Gastrocnemius medialis (tissue), 4 donors: ENCODE measurements at regions not wholly inside any gene's neighbourhood (a gene's known extent, or its start where the extent isn't known, plus 50 kb on each side); places are given as distances from the start of the nearest gene placed in this dataset.

ENCODE experiments used
- ATAC-seq, 2 donors: fragments of 150-250 bp; one replicate each; pipeline ENCODE4 v1.9.1; 2016
- DNase-seq, 2 donors: peaks; one replicate each; pipeline ENCODE4 v3.0.0-alpha.2; 2019
- H3K27ac ChIP-seq, 4 donors: fragments of 200-600 bp; sonication (generic); 1 replicate in 1 of 4; 2 replicates in 3 of 4; pipeline ENCODE4 v1.5.1; 2016 to 2018; ENCODE audit warnings: mild to moderate bottlenecking in 2 of 4, moderate library complexity in 1 of 4
- H3K27me3 ChIP-seq, 3 donors: fragments of 200-600 bp; sonication (generic) in 2 of 3; 1 replicate in 1 of 3; 2 replicates in 2 of 3; pipeline versions ENCODE4 v1.5.1 to v1.6.0; 2016 to 2019; ENCODE audit warnings: mild to moderate bottlenecking in 1 of 3, moderate library complexity in 1 of 3
- H3K36me3 ChIP-seq, 2 donors: fragments of 200-600 bp; sonication (generic) in 1 of 2; one replicate each; pipeline ENCODE4 v1.5.1; 2017 to 2018
- H3K4me1 ChIP-seq, 2 donors: fragments of 200-600 bp; sonication (generic) in 1 of 2; one replicate each; pipeline ENCODE4 v1.5.1; 2016 to 2017; ENCODE audit warnings: mild to moderate bottlenecking in 2 of 2
- H3K4me3 ChIP-seq, 4 donors: fragments of 200-600 bp; sonication (generic) in 3 of 4; 1 replicate in 1 of 4; 2 replicates in 3 of 4; pipeline ENCODE4 v1.5.1; 2016 to 2019; ENCODE audit warnings: mild to moderate bottlenecking in 2 of 4
- H3K9me3 ChIP-seq, 3 donors: fragments of 200-600 bp; sonication (generic) in 2 of 3; 1 replicate in 1 of 3; 2 replicates in 2 of 3; pipeline ENCODE4 v1.5.1; 2016 to 2019
- POLR2A ChIP-seq, 2 donors: fragments of 450-650 bp; IDR thresholded peaks; one replicate each; pipeline ENCODE4 v1.6.1; 2017; ENCODE audit warnings: antibody characterized with exemption in 2 of 2, mild to moderate bottlenecking in 2 of 2, moderate library complexity in 2 of 2
- in situ Hi-C, 4 donors: fragments of 200-750 bp; cut with MboI; loops; one replicate each; pipeline versions ENCODE4 v1.15.0 to v1.8.0; 2017; ENCODE audit warnings: low sequenced_read_pairs in 4 of 4
- intact Hi-C: fragments of 100-400 bp; cut with DNase I; formaldehyde crosslinking; loops from one replicate; pipeline ENCODE4 v1.15.1; 2023; ENCODE audit warnings: low total_unique reads
- TF ChIP-seq, protein P1 (sequence below), 5 experiments: fragments of 450-650 bp in 3 of 5; fragments of 200-600 bp in 2 of 5; sonication (generic) in 2 of 5; IDR thresholded peaks in 4 of 5; conservative IDR thresholded peaks in 1 of 5; 1 replicate in 4 of 5; 2 replicates in 1 of 5; pipeline ENCODE4 v1.5.1; 2016 to 2019; ENCODE audit warnings: antibody characterized with exemption in 5 of 5, mild to moderate bottlenecking in 3 of 5, moderate library complexity in 3 of 5

DNA sequence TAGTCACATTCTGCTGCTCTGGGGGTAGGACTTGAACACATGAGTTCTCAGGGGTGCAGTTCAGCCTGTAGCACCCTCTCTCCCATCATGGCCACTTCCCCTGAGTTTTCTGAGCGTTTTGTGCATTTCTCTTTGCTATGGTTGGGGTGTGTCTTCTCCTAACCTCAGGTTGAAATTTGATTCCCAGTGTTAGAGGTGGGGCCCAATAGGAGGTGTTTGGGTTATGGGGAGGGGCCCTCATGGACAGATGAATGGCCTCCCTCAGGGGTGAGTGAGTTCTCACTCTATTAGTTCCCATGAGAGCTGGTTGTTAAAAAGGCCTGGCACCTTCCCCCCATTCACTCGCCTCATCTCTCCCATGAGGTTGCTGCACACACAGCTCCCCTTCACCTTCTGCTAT is 101.1 kb downstream of the FOXL1 start:
- Histone ChIP-seq H3K27me3 (peaks cover 5 to 18% (median 17%) of the 10 kb centered on the region in 3 donors), H3K27ac (peak overlapping the region in 2 of 4 donors; percentile 6 to 47), H3K4me1 (no peaks in the 10 kb centered on the region), H3K36me3 (no peaks in the 10 kb centered on the region), H3K4me3 (no peak overlapping the region), H3K9me3 (no peaks in the 10 kb centered on the region)
- intact Hi-C loops (no loop called here), in situ Hi-C loops (no loop called here)
- TF ChIP-seq, protein P1, sequence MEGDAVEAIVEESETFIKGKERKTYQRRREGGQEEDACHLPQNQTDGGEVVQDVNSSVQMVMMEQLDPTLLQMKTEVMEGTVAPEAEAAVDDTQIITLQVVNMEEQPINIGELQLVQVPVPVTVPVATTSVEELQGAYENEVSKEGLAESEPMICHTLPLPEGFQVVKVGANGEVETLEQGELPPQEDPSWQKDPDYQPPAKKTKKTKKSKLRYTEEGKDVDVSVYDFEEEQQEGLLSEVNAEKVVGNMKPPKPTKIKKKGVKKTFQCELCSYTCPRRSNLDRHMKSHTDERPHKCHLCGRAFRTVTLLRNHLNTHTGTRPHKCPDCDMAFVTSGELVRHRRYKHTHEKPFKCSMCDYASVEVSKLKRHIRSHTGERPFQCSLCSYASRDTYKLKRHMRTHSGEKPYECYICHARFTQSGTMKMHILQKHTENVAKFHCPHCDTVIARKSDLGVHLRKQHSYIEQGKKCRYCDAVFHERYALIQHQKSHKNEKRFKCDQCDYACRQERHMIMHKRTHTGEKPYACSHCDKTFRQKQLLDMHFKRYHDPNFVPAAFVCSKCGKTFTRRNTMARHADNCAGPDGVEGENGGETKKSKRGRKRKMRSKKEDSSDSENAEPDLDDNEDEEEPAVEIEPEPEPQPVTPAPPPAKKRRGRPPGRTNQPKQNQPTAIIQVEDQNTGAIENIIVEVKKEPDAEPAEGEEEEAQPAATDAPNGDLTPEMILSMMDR (IDR thresholded peaks at IDR 0.05 in 4 of 5, conservative IDR thresholded peaks at IDR 0.05 in 1 of 5) = no peak
- no peak for TF ChIP-seq POLR2A (IDR thresholded peaks at IDR 0.05)
- ATAC-seq (no peak), DNase-seq (no peak)

DNA sequence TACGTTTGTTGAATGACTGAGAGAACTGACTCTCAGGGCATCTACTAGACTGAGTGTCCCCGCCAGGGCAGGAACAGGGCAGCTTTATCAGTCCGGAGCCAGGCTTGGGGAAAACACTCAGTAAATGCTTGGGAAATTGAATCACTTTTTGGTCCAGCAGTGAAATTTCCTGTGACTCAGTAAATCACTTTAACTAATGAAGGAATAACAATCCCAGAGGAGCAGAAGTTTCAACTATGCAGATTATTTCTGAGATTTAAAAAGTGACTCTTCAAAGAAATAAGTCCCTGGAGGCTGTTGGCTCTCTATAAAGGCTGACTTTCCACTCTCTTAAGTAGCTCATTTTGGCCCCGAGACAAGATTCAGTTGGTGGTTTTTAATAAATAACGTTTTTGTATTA is 101.8 kb downstream of the FOXL1 start:
- intact Hi-C loops = no loop called here
- TF ChIP-seq POLR2A (IDR thresholded peaks at IDR 0.05) = no peak
- TF ChIP-seq, protein P1 (IDR thresholded peaks at IDR 0.05 in 4 of 5, conservative IDR thresholded peaks at IDR 0.05 in 1 of 5) = no peak
- peaks cover 5 to 18% (median 17%) of the 10 kb centered on the region in 3 donors for H3K27me3 ChIP-seq
- peak overlapping the region in 3 of 4 donors; percentile 47 to 55 (median 51) for H3K27ac ChIP-seq
- ATAC-seq (no peak), DNase-seq (no peak)
- no peak overlapping the region for H3K4me3 ChIP-seq
- no peaks in the 10 kb centered on the region for H3K4me1 ChIP-seq
- no peaks in the 10 kb centered on the region for H3K36me3 ChIP-seq
- in situ Hi-C loops = no loop called here
- no peaks in the 10 kb centered on the region for H3K9me3 ChIP-seq

DNA sequence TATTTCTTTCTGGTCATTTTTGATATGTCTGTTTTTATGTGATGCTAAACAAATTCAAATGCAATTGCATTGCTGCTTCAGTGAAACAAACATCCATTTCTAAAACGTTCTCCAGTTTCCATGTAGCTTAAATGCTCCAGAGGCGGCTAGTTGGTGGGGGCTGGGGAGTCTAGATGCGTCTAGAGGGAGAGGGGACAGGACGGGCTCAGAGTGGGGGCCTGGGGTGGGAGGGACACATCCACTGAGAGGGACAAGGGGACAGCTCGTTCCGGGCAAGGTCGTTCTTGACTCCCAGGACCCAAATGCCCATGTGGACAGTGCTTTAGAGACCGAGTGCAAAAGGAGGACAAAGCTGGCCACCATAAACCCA is 102.3 kb downstream of the FOXL1 start:
- no peak for ATAC-seq
- Histone ChIP-seq H3K4me3 (peak overlapping the region in 1 of 4 donors; percentile 21), H3K27me3 (peaks cover 5 to 18% (median 17%) of the 10 kb centered on the region in 3 donors), H3K36me3 (no peaks in the 10 kb centered on the region), H3K9me3 (no peaks in the 10 kb centered on the region), H3K4me1 (no peaks in the 10 kb centered on the region), H3K27ac (peak overlapping the region in 3 of 4 donors; percentile 51 to 55 (median 55))
- intact Hi-C loops = no loop called here
- in situ Hi-C loops = no loop called here
- DNase-seq = no peak
- TF ChIP-seq POLR2A (IDR thresholded peaks at IDR 0.05) = no peak
- TF ChIP-seq, protein P1 (IDR thresholded peaks at IDR 0.05 in 4 of 5, conservative IDR thresholded peaks at IDR 0.05 in 1 of 5) = no peak

DNA sequence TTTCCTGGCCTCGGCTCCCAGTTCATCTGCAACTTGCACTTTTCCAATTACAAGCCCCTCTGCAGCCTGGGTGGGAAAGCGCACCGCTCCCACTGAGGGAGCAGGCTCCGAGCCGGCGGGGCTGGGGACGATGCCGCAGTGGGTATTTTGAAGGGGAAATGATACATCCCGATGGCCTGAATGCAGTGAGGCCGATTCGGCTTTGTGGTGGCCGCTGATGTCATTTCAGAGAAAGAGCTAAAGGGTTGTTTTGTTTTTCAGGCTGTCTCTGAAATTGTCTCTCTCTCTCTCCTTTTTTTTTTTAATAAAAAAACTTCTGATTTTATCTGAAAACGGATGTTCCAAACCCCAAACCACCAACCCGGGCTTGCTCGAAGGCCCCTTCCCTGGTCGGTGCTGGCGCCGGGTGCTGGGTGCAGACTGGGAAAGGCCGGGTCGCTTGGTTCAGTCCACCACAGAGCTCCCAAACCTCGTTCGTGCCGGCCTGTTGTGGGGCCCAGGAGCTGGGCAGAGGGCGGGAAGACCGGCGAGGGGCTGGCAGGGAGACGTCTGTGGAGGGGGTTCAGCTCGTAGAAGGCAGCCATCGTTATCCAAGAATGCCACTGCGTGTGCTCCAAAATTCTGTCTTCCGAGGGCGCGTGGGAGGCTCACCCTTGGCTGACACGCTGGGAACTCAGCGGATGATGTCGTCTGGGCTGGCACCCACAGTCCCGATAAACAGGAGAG is 102.8 kb downstream of the FOXL1 start:
- Histone ChIP-seq H3K27ac (peak overlapping the region in 3 of 4 donors; percentile 51 to 55 (median 55)), H3K9me3 (no peaks in the 10 kb centered on the region), H3K4me3 (peak overlapping the region in 1 of 4 donors; percentile 21), H3K4me1 (no peaks in the 10 kb centered on the region), H3K27me3 (peaks cover 5 to 18% (median 17%) of the 10 kb centered on the region in 3 donors), H3K36me3 (no peaks in the 10 kb centered on the region)
- in situ Hi-C loops (no loop called here), intact Hi-C loops (no loop called here)
- DNase-seq (no peak), ATAC-seq (peak in 1 of 2 donors; percentile 36)
- TF ChIP-seq, protein P1 (IDR thresholded peaks at IDR 0.05 in 4 of 5, conservative IDR thresholded peaks at IDR 0.05 in 1 of 5) = no peak
- no peak for TF ChIP-seq POLR2A (IDR thresholded peaks at IDR 0.05)
